ENCODE measurements at regions not wholly inside any gene's neighbourhood (a gene's known extent, or its start where the extent isn't known, plus 50 kb on each side); places are given as distances from the start of the nearest gene placed in this dataset.

- no peak for DNase-seq (ENCODE audit: low spot score)
These were observed 240.7 kb upstream of the C1orf174 start for GRCh38 chr1:4140821-4141220.

- DNase-seq (ENCODE audit: low spot score) = no peak
These were observed 244.4 kb upstream of the C1orf174 start for GRCh38 chr1:4144349-4144971.

GRCh38 chr1:4146101-4146500, 246.0 kb upstream of the C1orf174 start:
- no peak for DNase-seq (ENCODE audit: low spot score)

- no peak for DNase-seq (ENCODE audit: low spot score)
These were observed 246.5 kb upstream of the C1orf174 start for GRCh38 chr1:4146614-4147013.

GRCh38 chr1:4147509-4147908, 247.4 kb upstream of the C1orf174 start:
- no peak for DNase-seq (ENCODE audit: low spot score)

- no peak for DNase-seq (ENCODE audit: low spot score)
These were observed 249.2 kb upstream of the C1orf174 start for GRCh38 chr1:4149281-4149680.

GRCh38 chr1:4149831-4150230, 249.8 kb upstream of the C1orf174 start:
- no peak for DNase-seq (ENCODE audit: low spot score)

GRCh38 chr1:4150262-4150661, 250.2 kb upstream of the C1orf174 start:
- DNase-seq (ENCODE audit: low spot score) = no peak

- no peak for DNase-seq (ENCODE audit: low spot score)
These were observed 252.2 kb upstream of the C1orf174 start for GRCh38 chr1:4152266-4152665.

- no peak for DNase-seq (ENCODE audit: low spot score)
These were observed 253.5 kb upstream of the C1orf174 start for GRCh38 chr1:4153571-4153970.

GRCh38 chr1:4156241-4156973, 256.3 kb upstream of the C1orf174 start:
- DNase-seq (ENCODE audit: low spot score) = no peak

- no peak for DNase-seq (ENCODE audit: low spot score)
These were observed 260.1 kb upstream of the C1orf174 start for GRCh38 chr1:4160181-4160580.

GRCh38 chr1:4161366-4162006, 261.4 kb upstream of the C1orf174 start:
- no peak for DNase-seq (ENCODE audit: low spot score)

- no peak for DNase-seq (ENCODE audit: low spot score)
These were observed 264.9 kb upstream of the C1orf174 start for GRCh38 chr1:4164965-4165364.

GRCh38 chr1:4165686-4166300, 265.7 kb upstream of the C1orf174 start:
- no peak for DNase-seq (ENCODE audit: low spot score)

- no peak for DNase-seq (ENCODE audit: low spot score)
These were observed 266.6 kb upstream of the C1orf174 start for GRCh38 chr1:4166713-4167112.

- DNase-seq (ENCODE audit: low spot score) = no peak
These were observed 269.9 kb upstream of the C1orf174 start for GRCh38 chr1:4169991-4170390.

- no peak for DNase-seq (ENCODE audit: low spot score)
These were observed 270.7 kb upstream of the C1orf174 start for GRCh38 chr1:4170548-4171340.

- peak; percentile 2 for DNase-seq (ENCODE audit: low spot score)
These were observed 271.7 kb upstream of the C1orf174 start for GRCh38 chr1:4171480-4172450.

- DNase-seq (ENCODE audit: low spot score) = peak; percentile 5
These were observed 272.9 kb upstream of the C1orf174 start for GRCh38 chr1:4172644-4173599.

All from AG20443 (cell line).